ENCODE measurements at regions not wholly inside any gene's neighbourhood (a gene's known extent, or its start where the extent isn't known, plus 50 kb on each side); places are given as distances from the start of the nearest gene placed in this dataset.

DNA sequence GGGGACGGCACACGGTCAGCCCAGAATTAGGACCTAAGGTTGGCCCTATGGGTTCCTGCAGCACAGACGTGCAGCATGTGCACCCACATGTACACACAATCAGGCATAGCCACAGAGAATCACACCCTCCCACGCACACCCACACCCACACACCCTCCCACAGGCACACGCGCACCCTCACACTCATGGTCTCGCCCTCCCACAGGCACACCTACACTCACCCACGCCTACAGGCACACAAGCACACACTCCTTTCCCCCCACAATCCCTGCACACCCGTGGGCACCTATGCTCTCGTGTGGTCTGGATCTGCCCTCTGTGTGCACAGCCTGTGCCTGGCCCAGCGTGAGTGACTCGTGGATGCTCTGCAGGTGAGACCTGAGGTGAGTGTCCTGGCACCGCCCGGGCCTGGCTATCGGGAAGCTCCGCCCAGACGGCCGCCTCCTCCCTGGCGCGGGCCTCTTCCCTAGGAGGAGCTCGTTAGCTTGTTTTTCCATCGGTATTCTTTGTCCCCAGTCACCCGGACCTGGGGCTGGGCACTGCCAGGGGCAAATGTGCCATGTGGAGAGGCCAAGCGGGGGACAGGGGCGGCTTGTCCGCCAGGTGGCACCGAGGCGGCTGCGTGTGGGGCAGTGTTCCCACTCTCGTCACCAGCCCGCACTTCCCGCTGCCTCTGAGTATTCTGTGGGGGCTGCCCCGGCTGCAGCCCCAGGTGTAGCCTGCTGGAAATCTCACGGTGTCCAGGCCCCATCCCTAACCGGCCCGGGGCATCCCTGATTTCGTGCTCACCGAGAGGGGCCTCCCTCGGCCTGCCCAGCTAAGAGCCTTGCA lies 110.2 kb upstream of the FAM20C start:
- Histone ChIP-seq H2AK5ac (ENCODE audit: low read length) (no peak overlapping the region), H3K4me1 (ENCODE audit: control insufficient read depth in 1 of 2, insufficient read depth in 2 of 2, low read length in 2 of 2) (peaks cover 0 to 2% of the 10 kb centered on the region in 2 experiments), H3K18ac (ENCODE audit: low read length) (no peak overlapping the region), H2BK5ac (ENCODE audit: low read depth, low read length, poor library complexity) (no peak overlapping the region), H2BK12ac (ENCODE audit: low read length) (no peak overlapping the region), H3K36me3 (ENCODE audit: control insufficient read depth in 1 of 2, insufficient read depth in 2 of 2, low read length in 2 of 2) (no peaks in the 10 kb centered on the region), H4K91ac (ENCODE audit: low read depth, low read length) (no peak overlapping the region), H3K9ac (ENCODE audit: low read length) (no peak overlapping the region), H3K27me3 (ENCODE audit: insufficient read depth, low read length) (peaks cover 2% of the 10 kb centered on the region), H3K14ac (ENCODE audit: low read length) (no peak overlapping the region), H3K23ac (ENCODE audit: low read length) (no peak overlapping the region), H3K9me3 (ENCODE audit: insufficient read depth, low read depth, low read length) (no peaks in the 10 kb centered on the region), H3K4ac (ENCODE audit: low read depth, low read length) (no peak overlapping the region), H3K4me3 (ENCODE audit: low read depth, low read length) (no peak overlapping the region), H2BK120ac (ENCODE audit: insufficient read depth, low read length, poor library complexity) (no peak overlapping the region), H4K8ac (ENCODE audit: low read depth, low read length) (no peak overlapping the region), H3K79me1 (ENCODE audit: low read length) (no peaks in the 10 kb centered on the region), H3K79me2 (ENCODE audit: control insufficient read depth, insufficient read depth, low read length, poor library complexity) (no peaks in the 10 kb centered on the region), H2AFZ (ENCODE audit: insufficient read depth, low read length, poor library complexity) (no peak overlapping the region), H3K4me2 (ENCODE audit: low read length) (no peak overlapping the region), H4K12ac (ENCODE audit: low read depth, low read length) (no peak overlapping the region), H3K27ac (ENCODE audit: low read depth, low read length) (no peak overlapping the region)
- WGBS (ENCODE audit: extremely low coverage, insufficient coverage, insufficient read length): no CpG with 5 or more reads among the region's 39 CpGs
- DNase-seq: no peak

DNA sequence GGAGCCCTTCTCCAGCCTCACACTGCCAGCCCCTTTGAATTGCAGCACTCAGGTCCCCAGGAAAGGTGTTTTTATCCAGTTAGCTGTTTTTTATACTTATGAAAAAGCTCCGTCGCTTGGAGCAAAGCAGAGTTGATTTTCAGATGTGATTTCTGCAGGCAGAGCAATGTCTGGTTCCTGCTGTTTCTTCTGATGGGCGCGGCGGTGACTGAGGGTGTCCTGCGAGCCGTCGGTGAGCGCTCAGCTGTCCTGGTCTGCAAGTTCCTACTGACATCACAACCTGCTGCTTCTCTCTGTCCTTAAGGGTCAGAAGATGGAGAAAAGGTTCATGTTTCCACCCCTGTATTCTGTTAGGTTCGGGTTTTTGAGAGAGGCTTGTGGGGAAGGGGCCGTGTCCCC lies 109.6 kb upstream of the FAM20C start:
- DNase-seq: no peak
- Histone ChIP-seq H2BK12ac (ENCODE audit: low read length) (no peak overlapping the region), H2AK5ac (ENCODE audit: low read length) (no peak overlapping the region), H3K79me1 (ENCODE audit: low read length) (no peaks in the 10 kb centered on the region), H4K8ac (ENCODE audit: low read depth, low read length) (no peak overlapping the region), H3K27me3 (ENCODE audit: insufficient read depth, low read length) (peaks cover 2% of the 10 kb centered on the region), H3K4me3 (ENCODE audit: low read depth, low read length) (no peak overlapping the region), H2BK5ac (ENCODE audit: low read depth, low read length, poor library complexity) (no peak overlapping the region), H4K12ac (ENCODE audit: low read depth, low read length) (no peak overlapping the region), H3K4ac (ENCODE audit: low read depth, low read length) (no peak overlapping the region), H3K9ac (ENCODE audit: low read length) (no peak overlapping the region), H3K79me2 (ENCODE audit: control insufficient read depth, insufficient read depth, low read length, poor library complexity) (no peaks in the 10 kb centered on the region), H3K14ac (ENCODE audit: low read length) (no peak overlapping the region), H3K9me3 (ENCODE audit: insufficient read depth, low read depth, low read length) (no peaks in the 10 kb centered on the region), H3K18ac (ENCODE audit: low read length) (no peak overlapping the region), H3K4me2 (ENCODE audit: low read length) (no peak overlapping the region), H3K27ac (ENCODE audit: low read depth, low read length) (no peak overlapping the region), H2BK120ac (ENCODE audit: insufficient read depth, low read length, poor library complexity) (no peak overlapping the region), H3K23ac (ENCODE audit: low read length) (no peak overlapping the region), H3K36me3 (ENCODE audit: control insufficient read depth in 1 of 2, insufficient read depth in 2 of 2, low read length in 2 of 2) (no peaks in the 10 kb centered on the region), H4K91ac (ENCODE audit: low read depth, low read length) (no peak overlapping the region), H2AFZ (ENCODE audit: insufficient read depth, low read length, poor library complexity) (no peak overlapping the region), H3K4me1 (ENCODE audit: control insufficient read depth in 1 of 2, insufficient read depth in 2 of 2, low read length in 2 of 2) (peaks cover 0 to 2% of the 10 kb centered on the region in 2 experiments)
- no CpG with 5 or more reads among the region's 11 CpGs for WGBS (ENCODE audit: extremely low coverage, insufficient coverage, insufficient read length)

- no peak overlapping the region for H4K8ac ChIP-seq (ENCODE audit: low read depth, low read length)
- no peak overlapping the region for H3K27ac ChIP-seq (ENCODE audit: low read depth, low read length)
- H2BK120ac ChIP-seq (ENCODE audit: insufficient read depth, low read length, poor library complexity): no peak overlapping the region
- H3K14ac ChIP-seq (ENCODE audit: low read length): no peak overlapping the region
- no CpG with 5 or more reads among the region's 12 CpGs for WGBS (ENCODE audit: extremely low coverage, insufficient coverage, insufficient read length)
- no peak overlapping the region for H4K91ac ChIP-seq (ENCODE audit: low read depth, low read length)
- no peaks in the 10 kb centered on the region for H3K79me1 ChIP-seq (ENCODE audit: low read length)
- H3K4ac ChIP-seq (ENCODE audit: low read depth, low read length): no peak overlapping the region
- no peak overlapping the region for H3K18ac ChIP-seq (ENCODE audit: low read length)
- peaks cover 0 to 2% of the 10 kb centered on the region in 2 experiments for H3K4me1 ChIP-seq (ENCODE audit: control insufficient read depth in 1 of 2, insufficient read depth in 2 of 2, low read length in 2 of 2)
- H2BK5ac ChIP-seq (ENCODE audit: low read depth, low read length, poor library complexity): no peak overlapping the region
- H4K12ac ChIP-seq (ENCODE audit: low read depth, low read length): no peak overlapping the region
- H3K4me3 ChIP-seq (ENCODE audit: low read depth, low read length): no peak overlapping the region
- DNase-seq: no peak
- no peak overlapping the region for H3K9ac ChIP-seq (ENCODE audit: low read length)
- H3K9me3 ChIP-seq (ENCODE audit: insufficient read depth, low read depth, low read length): no peaks in the 10 kb centered on the region
- H2BK12ac ChIP-seq (ENCODE audit: low read length): no peak overlapping the region
- H2AK5ac ChIP-seq (ENCODE audit: low read length): no peak overlapping the region
- no peak overlapping the region for H3K23ac ChIP-seq (ENCODE audit: low read length)
- H3K27me3 ChIP-seq (ENCODE audit: insufficient read depth, low read length): peaks cover 2% of the 10 kb centered on the region
- H3K36me3 ChIP-seq (ENCODE audit: control insufficient read depth in 1 of 2, insufficient read depth in 2 of 2, low read length in 2 of 2): no peaks in the 10 kb centered on the region
- no peak overlapping the region for H2AFZ ChIP-seq (ENCODE audit: insufficient read depth, low read length, poor library complexity)
- no peaks in the 10 kb centered on the region for H3K79me2 ChIP-seq (ENCODE audit: control insufficient read depth, insufficient read depth, low read length, poor library complexity)
- no peak overlapping the region for H3K4me2 ChIP-seq (ENCODE audit: low read length)
Observed at GRCh38 chr7:83441-83840, 108.9 kb upstream of the FAM20C start.

- no peak overlapping the region for H2BK5ac ChIP-seq (ENCODE audit: low read depth, low read length, poor library complexity)
- no peaks in the 10 kb centered on the region for H3K79me1 ChIP-seq (ENCODE audit: low read length)
- no peak overlapping the region for H3K4ac ChIP-seq (ENCODE audit: low read depth, low read length)
- H2BK120ac ChIP-seq (ENCODE audit: insufficient read depth, low read length, poor library complexity): no peak overlapping the region
- peaks cover 2% of the 10 kb centered on the region for H3K27me3 ChIP-seq (ENCODE audit: insufficient read depth, low read length)
- no peak overlapping the region for H4K8ac ChIP-seq (ENCODE audit: low read depth, low read length)
- H3K9me3 ChIP-seq (ENCODE audit: insufficient read depth, low read depth, low read length): no peaks in the 10 kb centered on the region
- peaks cover 0 to 2% of the 10 kb centered on the region in 2 experiments for H3K4me1 ChIP-seq (ENCODE audit: control insufficient read depth in 1 of 2, insufficient read depth in 2 of 2, low read length in 2 of 2)
- no peak overlapping the region for H3K9ac ChIP-seq (ENCODE audit: low read length)
- no peak overlapping the region for H2AFZ ChIP-seq (ENCODE audit: insufficient read depth, low read length, poor library complexity)
- no peak for DNase-seq
- no peaks in the 10 kb centered on the region for H3K36me3 ChIP-seq (ENCODE audit: control insufficient read depth in 1 of 2, insufficient read depth in 2 of 2, low read length in 2 of 2)
- H3K79me2 ChIP-seq (ENCODE audit: control insufficient read depth, insufficient read depth, low read length, poor library complexity): no peaks in the 10 kb centered on the region
- H3K4me2 ChIP-seq (ENCODE audit: low read length): no peak overlapping the region
- no CpG with 5 or more reads among the region's 25 CpGs for WGBS (ENCODE audit: extremely low coverage, insufficient coverage, insufficient read length)
- no peak overlapping the region for H2BK12ac ChIP-seq (ENCODE audit: low read length)
- no peak overlapping the region for H4K91ac ChIP-seq (ENCODE audit: low read depth, low read length)
- H4K12ac ChIP-seq (ENCODE audit: low read depth, low read length): no peak overlapping the region
- H3K14ac ChIP-seq (ENCODE audit: low read length): no peak overlapping the region
- no peak overlapping the region for H2AK5ac ChIP-seq (ENCODE audit: low read length)
- no peak overlapping the region for H3K18ac ChIP-seq (ENCODE audit: low read length)
- no peak overlapping the region for H3K27ac ChIP-seq (ENCODE audit: low read depth, low read length)
- no peak overlapping the region for H3K23ac ChIP-seq (ENCODE audit: low read length)
- no peak overlapping the region for H3K4me3 ChIP-seq (ENCODE audit: low read depth, low read length)
Observed at GRCh38 chr7:83861-84632, 108.3 kb upstream of the FAM20C start.

Measured in trophoblast cell (in vitro differentiated cells and primary cell).